ENCODE measurements at regions not wholly inside any gene's neighbourhood (a gene's known extent, or its start where the extent isn't known, plus 50 kb on each side); places are given as distances from the start of the nearest gene placed in this dataset.

DNA sequence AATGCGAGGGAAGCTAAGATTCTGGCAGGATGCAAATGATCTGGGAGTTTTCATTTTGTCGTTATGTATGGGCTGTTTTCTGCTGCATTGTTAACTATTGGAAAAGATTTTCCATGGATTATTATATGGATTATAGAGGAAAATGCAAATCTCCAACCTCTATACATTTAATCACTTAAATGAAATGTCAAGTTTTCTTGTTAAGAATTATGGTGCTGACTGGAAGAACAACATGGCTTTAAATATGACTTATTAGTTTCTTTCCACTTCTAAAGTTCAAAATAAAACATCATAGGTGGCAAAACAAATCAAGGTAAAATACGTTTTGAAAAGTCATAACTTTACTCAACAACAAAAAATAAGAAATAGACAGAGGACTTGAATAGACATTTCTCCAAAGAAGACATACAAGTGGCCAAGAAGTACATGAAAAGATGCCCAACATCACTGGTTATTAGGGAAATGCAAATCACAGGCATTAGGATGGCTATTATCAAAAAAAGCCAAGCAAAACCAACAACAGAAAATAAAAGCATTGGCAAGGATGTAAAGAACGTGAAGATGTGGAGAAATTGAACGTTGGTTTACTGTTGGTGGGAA is 56.2 kb upstream of the CLDN5 start:
- TF ChIP-seq CTCF (conservative IDR thresholded peaks at IDR 0.05; ENCODE audit: low read depth, low read length) = no peak
- no peak overlapping the region for H3K4me3 ChIP-seq (ENCODE audit: low read depth, low read length)
- no peak for DNase-seq (ENCODE audit: low read depth)

- no peak for TF ChIP-seq CTCF (conservative IDR thresholded peaks at IDR 0.05; ENCODE audit: low read depth, low read length)
- H3K4me3 ChIP-seq (ENCODE audit: low read depth, low read length) = no peak overlapping the region
- no peak for DNase-seq (ENCODE audit: low read depth)
These were observed 58.0 kb upstream of the CLDN5 start for GRCh38 chr22:19582033-19582693.

GRCh38 chr22:19586922-19587684 is 62.9 kb upstream of the CLDN5 start:
- no peak for DNase-seq (ENCODE audit: low read depth)
- TF ChIP-seq CTCF (conservative IDR thresholded peaks at IDR 0.05; ENCODE audit: low read depth, low read length) = no peak
- no peak overlapping the region for H3K4me3 ChIP-seq (ENCODE audit: low read depth, low read length)

DNA sequence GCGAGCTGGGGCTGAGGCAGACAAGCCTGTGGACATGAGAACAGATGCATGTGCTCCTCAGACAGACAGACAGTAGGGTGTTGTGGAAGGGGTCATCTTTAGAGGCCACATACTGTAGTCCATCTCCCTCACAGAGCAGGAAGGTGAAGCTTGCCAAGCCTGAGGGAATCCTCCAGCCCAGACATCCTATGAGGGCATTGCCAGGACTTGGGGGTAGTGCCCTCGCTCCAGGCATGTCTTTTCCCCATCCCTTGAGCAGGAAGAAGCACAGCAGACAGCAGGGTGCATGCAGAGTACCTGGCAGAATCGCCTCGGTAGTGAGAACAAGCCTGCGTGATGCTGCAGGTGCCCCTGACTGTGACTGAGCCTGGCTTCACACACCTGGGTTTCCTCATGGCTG is 66.5 kb upstream of the CLDN5 start:
- no peak for TF ChIP-seq CTCF (conservative IDR thresholded peaks at IDR 0.05; ENCODE audit: low read depth, low read length)
- no peak for DNase-seq (ENCODE audit: low read depth)
- no peak overlapping the region for H3K4me3 ChIP-seq (ENCODE audit: low read depth, low read length)

- no peak for TF ChIP-seq CTCF (conservative IDR thresholded peaks at IDR 0.05; ENCODE audit: low read depth, low read length)
- H3K4me3 ChIP-seq (ENCODE audit: low read depth, low read length) = no peak overlapping the region
- peak; percentile 25 for DNase-seq (ENCODE audit: low read depth)
These were observed 67.4 kb upstream of the CLDN5 start for GRCh38 chr22:19591568-19591967.

GRCh38 chr22:19592464-19592863 is 68.3 kb upstream of the CLDN5 start:
- no peak for DNase-seq (ENCODE audit: low read depth)
- no peak for TF ChIP-seq CTCF (conservative IDR thresholded peaks at IDR 0.05; ENCODE audit: low read depth, low read length)
- no peak overlapping the region for H3K4me3 ChIP-seq (ENCODE audit: low read depth, low read length)
